ENCODE measurements at regions not wholly inside any gene's neighbourhood (a gene's known extent, or its start where the extent isn't known, plus 50 kb on each side); places are given as distances from the start of the nearest gene placed in this dataset.

DNA sequence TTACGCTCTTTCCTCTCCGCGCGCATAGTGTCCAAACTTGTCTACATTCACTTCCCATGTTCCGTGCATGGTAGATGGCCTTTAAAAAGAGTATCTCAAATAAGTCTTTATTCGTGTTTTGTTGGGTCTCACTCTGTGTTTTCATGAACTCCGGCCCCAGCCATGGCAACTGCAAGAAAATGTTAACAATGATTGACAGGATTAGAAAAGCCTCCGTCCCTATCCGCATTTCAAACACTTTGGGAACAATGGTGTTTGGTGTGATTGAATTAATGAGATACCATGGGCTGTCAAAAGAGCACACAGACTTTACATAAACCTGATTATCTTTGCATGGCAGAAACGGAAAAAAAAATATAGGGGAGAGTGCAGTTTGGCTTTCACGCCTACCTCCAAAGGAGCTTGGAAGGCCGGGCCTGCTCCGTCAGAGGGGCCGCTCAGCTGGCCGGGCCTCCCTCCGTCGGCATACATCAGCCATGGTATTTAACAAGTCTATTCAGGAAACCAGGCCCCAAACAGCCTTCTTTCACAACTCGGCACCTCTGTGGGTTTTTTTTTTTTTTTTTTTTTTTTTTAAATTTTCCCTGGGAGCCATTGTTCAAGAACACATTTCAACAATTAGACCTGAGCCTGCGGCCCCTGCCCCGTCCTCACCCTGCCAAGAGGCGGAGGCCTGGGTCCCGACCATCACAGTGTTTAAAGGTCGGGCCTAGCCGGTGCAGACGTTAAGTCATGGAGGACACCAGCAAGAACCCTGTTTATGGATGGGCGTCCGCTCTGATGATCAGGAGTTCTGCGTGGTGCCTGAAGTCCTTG, 323.8 kb upstream of the IRX4 start:
- H3K36me3 ChIP-seq: no peaks in the 10 kb centered on the region
- ATAC-seq (no peak), DNase-seq (no peak), FAIRE-seq (no peak)
- peaks cover 0 to 15% (median 2%) of the 10 kb centered on the region in 4 donors for H3K27me3 ChIP-seq
- no peak overlapping the region for H3K4me3 ChIP-seq
- intact Hi-C loops (cut with DNase I): no loop called here
- 64% methylated on average over 28 of the region's 28 CpGs for WGBS, 2 donors
- no peak for TF ChIP-seq CTCF (IDR thresholded peaks at IDR 0.05)
- H3K9me3 ChIP-seq: no peaks in the 10 kb centered on the region
- no peaks in the 10 kb centered on the region for H3K4me1 ChIP-seq
- no peak overlapping the region for H3K27ac ChIP-seq

DNA sequence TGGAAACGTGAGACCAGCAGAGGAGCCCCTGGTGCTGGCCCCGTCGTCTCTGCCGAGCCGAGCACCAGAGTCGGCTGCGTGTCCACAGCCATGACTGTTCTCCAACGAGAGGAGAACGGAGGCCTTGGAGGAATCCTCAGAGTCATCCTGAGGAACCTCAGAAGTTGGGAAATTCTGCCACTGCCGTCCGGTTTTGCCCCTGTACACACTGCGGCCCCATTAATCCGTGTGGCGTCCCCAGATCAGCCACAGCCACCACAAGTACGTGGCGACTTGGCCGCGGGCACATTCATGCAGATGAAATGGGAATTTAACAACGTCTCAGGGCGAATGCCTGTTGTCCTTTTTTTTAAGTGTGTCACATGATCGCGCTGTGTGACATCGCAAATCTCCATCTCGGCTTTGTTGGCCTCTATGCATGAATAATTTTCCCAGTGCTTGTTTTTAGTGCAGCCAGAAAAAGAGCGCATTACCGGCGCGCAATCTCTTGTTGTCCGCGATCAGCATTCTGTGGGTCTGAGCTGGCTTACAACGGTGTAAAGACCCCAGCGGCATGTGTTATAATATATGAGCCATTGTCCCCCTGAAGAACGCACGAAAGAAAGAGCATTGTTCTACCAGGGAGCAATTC, 323.0 kb upstream of the IRX4 start:
- Histone ChIP-seq H3K4me1 (no peaks in the 10 kb centered on the region), H3K36me3 (no peaks in the 10 kb centered on the region), H3K9me3 (no peaks in the 10 kb centered on the region), H3K4me3 (no peak overlapping the region), H3K27me3 (peaks cover 0 to 15% (median 2%) of the 10 kb centered on the region in 4 donors), H3K27ac (no peak overlapping the region)
- DNase-seq (no peak), ATAC-seq (no peak), FAIRE-seq (no peak)
- TF ChIP-seq CTCF (IDR thresholded peaks at IDR 0.05): no peak
- WGBS, 2 donors: 75 to 80% methylated on average over 34 of the region's 34 CpGs
- intact Hi-C loops (cut with DNase I): no loop called here

- WGBS, 2 donors: 78 to 80% methylated on average over 14 of the region's 14 CpGs
- FAIRE-seq (no peak), DNase-seq (no peak), ATAC-seq (no peak)
- intact Hi-C loops (cut with DNase I): no loop called here
- no peak overlapping the region for H3K4me3 ChIP-seq
- H3K27ac ChIP-seq: no peak overlapping the region
- no peaks in the 10 kb centered on the region for H3K9me3 ChIP-seq
- peaks cover 0 to 14% (median 1%) of the 10 kb centered on the region in 4 donors for H3K27me3 ChIP-seq
- no peaks in the 10 kb centered on the region for H3K4me1 ChIP-seq
- no peak for TF ChIP-seq CTCF (IDR thresholded peaks at IDR 0.05)
- no peaks in the 10 kb centered on the region for H3K36me3 ChIP-seq
Measured at GRCh38 chr5:2205185-2205585, 322.5 kb upstream of the IRX4 start.

DNA sequence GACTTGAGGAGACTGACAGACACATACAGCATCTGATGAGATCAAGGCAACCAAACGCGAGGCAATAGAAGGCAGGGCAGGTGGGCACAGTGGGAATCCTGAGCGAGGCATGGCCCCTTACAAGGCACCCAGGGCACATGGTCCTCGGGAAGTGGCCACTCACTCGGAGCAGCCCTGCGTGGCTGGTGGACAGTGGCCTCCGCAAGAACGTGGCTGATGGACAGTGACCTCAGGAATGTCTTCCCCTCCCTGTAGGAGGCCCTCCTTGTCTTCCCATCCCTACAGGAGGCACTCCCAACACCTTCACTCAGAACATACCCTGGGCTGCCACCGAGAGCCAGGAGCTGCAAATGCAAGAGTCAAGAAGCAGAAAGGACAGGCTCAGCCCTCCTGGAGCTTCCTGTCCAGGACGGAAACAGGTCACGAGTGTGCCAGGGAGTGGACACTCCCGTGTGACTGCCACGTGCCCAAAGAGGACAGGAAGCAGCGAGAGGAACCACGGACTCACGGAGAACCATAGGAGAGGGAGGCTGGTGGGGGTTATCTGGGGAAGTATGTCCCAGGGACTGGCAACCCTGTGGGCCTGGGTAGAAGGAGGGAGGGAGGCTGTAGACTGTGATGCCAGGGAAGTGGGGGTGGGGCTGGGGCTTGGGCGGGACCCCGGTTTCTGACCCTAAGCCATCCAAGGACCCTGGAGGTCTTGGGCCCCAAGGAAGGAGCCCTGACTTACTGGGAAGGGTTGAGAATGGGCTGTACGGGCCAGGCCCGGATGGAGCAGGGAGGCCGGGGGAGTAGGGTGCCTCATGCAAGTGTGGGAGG, 321.9 kb upstream of the IRX4 start:
- DNase-seq (peak in 1 of 6 donors; percentile 49), ATAC-seq (no peak), FAIRE-seq (no peak)
- intact Hi-C loops (cut with DNase I): no loop called here
- H3K9me3 ChIP-seq: no peaks in the 10 kb centered on the region
- TF ChIP-seq CTCF (IDR thresholded peaks at IDR 0.05): no peak
- H3K4me1 ChIP-seq: no peaks in the 10 kb centered on the region
- H3K36me3 ChIP-seq: no peaks in the 10 kb centered on the region
- WGBS, 2 donors: 64 to 78% methylated on average over 21 of the region's 21 CpGs
- peaks cover 0 to 8% (median 0%) of the 10 kb centered on the region in 4 donors for H3K27me3 ChIP-seq
- no peak overlapping the region for H3K4me3 ChIP-seq
- no peak overlapping the region for H3K27ac ChIP-seq
